HG03521 (cell line): ENCODE measurements at regions not wholly inside any gene's neighbourhood (a gene's known extent, or its start where the extent isn't known, plus 50 kb on each side); places are given as distances from the start of the nearest gene placed in this dataset.
"Not testable (repeated sequence)": the region's sequence is repeated elsewhere in the genome, so short reads cannot be mapped to it uniquely, and the experiment has no call there.

ENCODE experiments used
- ATAC-seq: cut with Tn5 transposase; IDR thresholded peaks from one replicate; pipeline ENCODE4 v1.9.1; 2021; ENCODE audit warnings: mild to moderate bottlenecking, moderate library complexity; ENCODE audit not compliant: unreplicated experiment

DNA sequence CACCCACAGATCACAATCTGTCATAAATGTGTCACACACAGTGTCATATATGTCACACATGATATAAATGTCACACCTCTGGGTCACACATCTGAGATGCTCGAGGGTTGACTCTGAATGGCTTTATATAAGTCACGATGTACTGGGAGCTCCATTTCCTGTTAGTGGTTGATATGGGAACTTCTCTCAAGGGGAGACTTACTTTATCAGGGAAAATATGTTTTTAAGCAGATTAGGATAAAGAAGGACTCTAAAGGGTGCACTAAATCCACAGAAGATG is 83.9 kb upstream of the MEF2A start:
- no peak for ATAC-seq

DNA sequence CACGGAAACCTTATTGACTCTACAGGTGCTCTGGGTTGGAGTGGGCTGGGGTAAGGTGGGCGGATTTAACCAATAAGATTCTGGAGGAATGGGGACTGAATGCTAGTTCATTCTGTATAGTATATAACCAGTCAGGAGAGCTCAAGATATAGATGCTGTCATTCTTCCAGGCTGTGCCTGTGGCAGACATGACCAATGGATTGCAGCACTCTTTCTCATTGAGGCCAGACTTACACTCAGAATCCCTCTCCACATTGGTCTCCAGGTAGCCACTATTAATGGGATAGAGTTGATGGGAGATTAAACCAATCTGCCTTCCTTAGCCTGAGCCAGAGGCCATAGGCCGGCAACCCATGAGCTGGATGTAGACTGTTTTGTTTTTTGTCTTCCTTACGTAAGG is 82.8 kb upstream of the MEF2A start:
- no peak for ATAC-seq

DNA sequence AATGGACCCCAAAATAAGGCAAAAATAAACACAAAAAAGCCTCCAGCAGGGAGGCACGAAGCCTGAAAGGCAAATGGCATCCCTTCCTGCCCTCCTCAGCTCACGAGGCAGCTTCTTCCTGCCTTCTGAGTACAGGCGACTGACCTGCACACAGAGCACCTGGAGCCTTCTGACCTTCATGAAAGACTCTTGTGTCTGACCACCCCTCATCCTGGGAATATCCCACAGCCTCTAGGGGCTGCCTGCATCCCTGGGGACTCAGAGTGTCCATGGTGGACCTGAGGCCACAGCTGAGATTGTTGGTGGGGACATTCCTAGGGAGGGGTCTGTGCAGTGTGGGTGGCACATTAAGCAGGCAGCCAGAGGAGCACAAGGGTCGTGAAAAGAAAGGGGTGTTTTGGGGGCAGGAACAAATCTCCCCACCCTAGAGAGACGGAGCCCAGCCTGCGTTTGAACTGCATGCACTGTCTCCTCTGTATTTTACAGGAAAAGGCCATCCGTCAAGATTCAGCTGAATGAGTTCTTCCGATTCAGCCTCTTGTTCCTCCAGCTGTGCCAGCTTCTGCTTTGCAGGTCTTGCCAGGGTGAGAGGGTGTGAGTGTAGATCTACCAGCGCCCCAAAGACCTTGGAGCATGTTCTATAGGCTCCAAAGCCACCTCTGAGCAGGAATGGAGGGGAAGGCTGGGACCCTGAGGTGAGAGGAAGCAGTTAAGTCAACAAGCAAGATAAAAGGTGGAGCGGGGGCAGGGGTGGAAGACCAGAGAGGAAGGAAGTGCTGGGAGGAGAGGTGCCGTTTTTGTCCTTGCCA is 80.4 kb upstream of the MEF2A start:
- ATAC-seq = no peak

DNA sequence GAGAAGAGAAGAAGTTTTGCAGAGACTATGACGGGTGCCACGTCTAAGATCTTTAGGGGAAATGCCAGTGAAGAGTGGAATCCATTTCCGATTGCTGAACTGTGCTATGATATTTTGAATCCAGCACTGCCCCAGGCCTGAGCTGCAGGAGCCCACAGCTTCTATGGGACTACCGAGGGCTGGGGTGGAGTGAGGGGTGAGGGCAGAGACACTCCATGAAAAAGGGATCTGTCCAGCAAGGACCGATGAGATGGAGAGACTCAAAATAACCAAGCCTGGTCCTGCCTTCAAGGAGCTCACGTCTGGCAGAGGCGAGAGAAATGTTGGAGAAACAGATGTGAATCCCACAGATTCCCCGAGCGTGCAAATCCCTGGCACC is 79.8 kb upstream of the MEF2A start:
- ATAC-seq = no peak

DNA sequence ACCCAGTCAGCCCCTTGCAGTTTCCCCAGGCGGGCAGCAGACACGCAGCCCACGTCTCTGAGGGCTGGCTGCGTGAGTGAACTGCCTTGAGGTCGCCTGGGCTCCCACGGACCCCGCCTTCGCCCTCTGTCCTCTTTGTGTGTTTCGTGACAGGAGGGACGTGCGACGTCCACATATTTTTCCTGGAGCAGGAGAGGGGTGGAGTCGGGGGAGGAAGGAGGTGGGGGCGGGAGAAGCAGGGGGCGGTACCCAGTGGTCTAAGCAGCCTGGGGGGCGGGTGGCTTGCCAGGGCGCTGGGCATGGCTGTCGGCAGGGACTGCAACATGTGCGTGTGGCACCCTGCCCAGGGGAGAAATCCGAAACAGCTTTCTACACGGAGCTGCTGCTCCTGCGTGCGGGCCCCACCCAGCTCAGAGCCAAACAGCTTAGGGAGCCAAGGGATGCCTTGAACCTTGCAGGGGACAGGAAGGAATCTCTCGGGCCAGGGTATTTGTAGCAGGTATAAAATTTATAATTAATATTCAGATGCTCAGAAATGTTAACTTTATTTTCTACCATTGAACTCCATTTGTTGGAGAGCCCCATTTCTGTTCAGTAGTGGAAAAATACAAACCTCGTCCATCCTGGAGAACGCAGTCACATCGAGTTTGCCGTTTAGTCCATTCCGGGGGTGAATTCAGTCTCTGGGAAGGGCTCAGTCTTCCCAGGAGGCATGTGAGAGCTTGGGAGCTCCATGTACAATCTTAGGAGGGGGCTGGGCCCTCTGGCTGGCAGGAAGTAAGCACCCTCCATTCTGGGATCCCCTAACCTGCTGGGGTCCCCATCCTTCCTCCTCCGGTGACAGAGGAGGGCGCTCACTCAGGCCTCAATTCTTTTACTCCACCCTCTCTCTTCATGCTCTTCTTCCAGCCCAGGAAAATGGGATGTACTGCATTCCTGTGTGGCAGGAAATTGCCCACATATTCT is 79.1 kb upstream of the MEF2A start:
- ATAC-seq = no peak

DNA sequence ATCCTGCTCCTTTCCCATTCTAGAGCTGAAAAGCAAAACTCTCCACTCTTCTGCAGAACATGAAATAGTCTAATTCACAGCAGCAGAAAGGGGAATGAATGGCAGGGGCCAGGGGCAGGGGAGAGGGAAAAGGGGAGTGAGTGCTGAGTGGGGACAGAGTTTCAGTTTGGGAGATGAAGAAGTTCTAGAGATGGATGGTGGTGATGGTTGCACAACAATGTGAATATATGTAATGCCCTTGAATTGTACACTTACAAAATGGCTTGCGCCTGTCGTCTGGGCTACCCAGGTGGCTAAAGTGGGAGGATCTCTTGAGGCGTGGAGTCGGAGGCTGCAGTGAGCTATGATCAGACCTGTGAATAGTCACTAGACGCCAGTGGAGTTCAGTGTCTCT is 78.5 kb upstream of the MEF2A start:
- no peak for ATAC-seq

DNA sequence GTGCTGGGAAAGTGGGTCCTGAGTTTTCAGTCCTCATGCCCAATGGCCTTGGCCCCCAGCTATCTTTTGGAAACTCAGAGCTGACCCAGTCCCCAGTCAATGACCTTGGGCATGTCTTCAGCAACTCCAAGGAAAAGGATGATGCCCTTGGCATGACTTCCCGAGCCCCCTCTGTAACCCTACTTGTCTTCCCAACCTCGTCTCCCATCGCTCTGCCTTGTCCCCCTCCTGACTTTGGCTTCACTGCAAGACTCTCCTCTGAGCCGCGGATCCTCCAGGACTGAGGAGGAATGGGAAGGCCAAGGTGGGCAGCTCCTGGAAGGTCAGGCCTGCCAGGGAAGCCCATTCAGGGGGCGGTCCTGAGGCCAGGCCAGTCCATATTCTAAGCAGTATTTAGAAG is 73.5 kb upstream of the MEF2A start:
- ATAC-seq = no peak

DNA sequence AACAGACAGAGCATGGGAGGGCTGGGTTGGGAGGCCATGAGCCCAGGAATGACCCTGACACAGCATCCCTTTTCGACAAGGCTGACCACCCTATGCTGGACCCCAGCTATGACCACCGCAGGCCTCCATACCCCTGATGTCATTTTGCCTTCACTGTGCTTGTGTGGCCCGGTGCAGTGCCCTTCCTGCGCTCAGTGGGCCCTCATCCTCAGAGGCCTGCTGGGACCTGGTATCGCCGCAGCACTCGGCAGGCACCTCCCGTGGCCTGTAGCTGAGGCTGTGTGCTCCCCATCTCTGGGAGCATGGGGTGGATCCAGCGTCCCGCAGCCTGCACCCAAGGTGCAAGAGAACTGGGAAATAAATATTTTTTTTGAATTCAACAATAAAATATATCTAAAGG is 73.1 kb upstream of the MEF2A start:
- no peak for ATAC-seq

DNA sequence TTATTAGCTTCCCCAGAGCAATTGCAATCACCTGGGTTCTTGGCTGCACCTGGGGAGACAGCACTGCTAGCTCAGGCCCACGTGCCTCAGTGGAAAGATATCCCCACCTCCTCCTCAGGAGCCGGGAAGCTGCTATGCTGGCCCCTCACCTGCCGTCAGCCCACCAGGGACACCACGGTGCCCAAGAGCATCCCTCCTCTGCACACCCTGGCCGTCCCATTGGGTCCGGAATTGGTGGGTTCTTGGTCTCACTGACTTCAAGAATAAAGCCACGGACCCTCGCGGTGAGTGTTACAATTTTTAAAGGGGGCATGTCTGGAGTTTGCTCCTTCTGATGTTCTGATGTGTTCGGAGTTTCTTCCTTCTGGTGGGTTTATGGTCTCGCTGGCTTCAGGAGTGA is 72.3 kb upstream of the MEF2A start:
- ATAC-seq = no peak

DNA sequence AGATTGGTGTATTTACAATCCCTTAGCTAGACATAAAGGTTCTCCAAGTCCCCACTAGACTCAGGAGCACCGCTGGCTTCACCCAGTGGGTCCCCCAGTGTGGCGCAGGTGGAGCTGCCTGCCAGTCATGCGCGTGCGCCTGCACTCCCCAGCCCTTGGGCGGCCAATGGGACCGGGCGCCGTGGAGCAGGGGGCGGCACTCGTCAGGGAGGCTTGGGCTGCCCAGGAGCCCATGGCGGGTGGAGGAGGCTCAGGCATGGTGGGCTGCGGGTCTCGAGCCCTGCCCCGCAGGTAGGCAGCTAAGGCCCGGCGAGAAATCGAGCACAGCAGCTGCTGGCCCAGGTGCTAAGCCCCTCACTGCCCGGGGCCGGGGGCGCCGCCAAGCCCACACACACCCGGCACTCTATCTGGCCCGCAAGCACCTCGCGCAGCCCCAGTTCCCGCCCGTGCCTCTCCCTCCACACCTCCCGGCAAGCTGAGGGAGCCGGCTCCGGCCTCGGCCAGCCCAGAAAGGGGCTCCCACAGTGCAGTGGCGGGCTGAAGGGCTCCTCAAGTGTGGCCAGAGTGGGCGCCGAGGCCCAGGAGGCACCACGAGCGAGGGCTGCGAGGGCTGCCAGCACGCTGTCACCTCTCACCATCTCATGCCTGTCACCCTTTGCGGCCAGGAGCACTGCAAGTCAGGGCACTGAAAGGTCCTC is 71.1 kb upstream of the MEF2A start:
- not testable (repeated sequence) for ATAC-seq

DNA sequence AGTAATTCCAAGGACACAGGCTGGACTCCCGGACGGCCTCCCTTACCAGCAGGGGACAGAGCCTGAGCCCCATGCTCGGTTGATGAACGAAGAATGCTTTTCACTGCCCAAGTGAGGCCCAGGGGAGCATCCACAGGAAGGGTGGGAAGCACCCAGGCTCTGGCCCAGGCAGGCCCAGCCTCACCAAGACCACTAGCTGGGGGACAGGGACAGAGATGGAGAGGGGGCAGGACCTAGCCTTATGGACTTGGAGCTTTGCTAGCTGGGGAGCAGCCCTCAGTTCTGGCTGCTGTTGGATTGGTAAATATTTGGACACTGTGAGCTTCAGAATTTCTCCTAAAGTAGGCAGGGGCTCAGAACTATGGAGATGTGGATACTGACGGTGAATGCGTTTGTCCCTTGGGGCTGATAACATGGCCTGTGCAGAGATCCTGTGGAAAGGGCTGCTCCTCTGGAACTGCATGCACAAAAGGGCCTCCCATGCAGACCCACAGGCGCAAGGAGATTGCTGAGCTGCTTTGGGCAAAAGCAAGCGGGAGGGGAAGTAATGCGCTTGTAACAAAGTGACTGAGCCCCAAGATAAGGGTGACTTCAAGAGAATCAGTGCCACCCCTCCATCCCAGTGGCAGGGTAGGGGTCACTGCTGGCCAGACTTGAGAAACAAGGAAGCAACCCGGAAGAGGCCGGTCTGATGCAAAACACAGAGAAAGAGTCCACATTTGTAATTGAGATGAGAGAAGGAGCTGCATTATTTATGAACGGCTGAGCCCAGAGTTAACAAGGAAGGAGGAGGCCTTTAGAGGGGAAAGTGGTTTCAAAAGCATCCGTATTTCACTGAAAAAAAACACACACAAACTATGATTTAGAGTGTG is 70.1 kb upstream of the MEF2A start:
- ATAC-seq = no peak

DNA sequence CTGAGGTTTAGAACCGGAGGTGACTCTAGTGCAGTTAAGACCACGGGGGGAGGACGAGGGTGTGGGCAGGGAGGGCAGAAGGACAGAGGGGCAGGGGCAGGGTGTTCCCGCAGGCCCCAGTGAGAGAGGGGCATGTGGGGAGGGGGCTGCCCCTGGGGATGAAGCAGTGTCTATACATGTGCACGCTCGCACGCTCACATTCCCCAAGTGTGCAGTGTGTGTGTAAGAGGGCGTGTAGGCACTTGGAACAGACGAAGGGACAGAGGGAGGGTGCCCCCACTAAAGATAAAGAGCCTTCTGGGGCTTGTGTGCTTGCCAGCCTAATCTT is 69.5 kb upstream of the MEF2A start:
- ATAC-seq = no peak

DNA sequence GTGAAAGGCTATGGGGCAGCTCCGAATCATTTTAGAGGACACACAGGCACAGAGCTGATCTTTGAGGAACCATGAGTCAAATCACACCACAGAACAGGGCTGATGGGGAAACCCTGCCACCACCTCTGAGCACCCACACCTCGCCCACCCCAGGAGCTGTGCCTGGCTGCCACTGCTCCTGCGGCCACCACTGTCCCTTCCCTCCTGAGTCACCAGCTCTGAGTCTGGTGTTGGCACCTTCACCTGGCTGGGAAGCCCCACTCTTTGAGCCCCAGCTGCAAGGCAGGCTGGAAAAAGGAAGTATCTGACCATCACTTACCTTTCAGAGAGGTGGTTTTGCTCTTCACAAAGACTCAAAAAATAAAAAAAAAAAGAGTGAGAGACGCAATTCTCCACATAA is 63.6 kb upstream of the MEF2A start:
- peak; percentile 44 for ATAC-seq

DNA sequence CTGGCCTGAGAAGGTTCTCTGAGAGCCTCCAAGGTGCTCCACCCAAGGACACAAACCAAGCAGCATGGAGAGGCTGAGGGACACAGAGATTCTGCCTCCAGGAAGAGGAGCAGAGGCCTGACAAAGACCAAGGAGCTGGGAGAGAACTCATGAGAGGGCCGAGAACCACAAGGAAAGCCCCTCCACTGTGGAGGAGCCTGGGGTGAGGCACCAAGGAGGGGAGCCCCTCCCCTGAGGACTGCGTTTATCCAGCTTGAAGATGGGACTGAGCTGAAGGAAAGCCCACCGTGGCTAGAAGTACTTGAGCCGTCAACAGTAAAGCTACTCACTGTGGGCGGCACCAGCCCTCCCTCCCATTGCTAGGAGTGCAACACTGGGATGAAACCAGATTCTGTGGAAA is 63.1 kb upstream of the MEF2A start:
- peak; percentile 6 for ATAC-seq

DNA sequence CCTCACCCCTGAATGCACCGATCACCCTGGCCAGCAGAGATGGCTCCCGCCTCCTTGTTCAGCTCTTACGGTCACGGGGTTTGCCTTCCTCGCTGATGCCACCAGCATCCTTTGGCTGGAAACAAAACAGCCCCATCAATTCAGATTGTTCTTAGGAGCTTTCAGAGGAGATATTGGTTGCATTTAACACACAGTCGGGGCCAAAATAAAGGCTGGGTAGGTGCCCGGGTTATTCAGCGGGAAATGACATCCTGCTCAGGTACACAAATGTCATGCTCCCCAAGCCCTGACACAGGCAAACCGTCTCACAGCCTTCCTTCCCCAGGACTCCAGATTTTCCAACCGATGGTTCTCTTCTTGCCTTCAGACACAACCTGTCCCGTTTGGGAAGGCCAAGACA is 62.4 kb upstream of the MEF2A start:
- ATAC-seq = no peak

DNA sequence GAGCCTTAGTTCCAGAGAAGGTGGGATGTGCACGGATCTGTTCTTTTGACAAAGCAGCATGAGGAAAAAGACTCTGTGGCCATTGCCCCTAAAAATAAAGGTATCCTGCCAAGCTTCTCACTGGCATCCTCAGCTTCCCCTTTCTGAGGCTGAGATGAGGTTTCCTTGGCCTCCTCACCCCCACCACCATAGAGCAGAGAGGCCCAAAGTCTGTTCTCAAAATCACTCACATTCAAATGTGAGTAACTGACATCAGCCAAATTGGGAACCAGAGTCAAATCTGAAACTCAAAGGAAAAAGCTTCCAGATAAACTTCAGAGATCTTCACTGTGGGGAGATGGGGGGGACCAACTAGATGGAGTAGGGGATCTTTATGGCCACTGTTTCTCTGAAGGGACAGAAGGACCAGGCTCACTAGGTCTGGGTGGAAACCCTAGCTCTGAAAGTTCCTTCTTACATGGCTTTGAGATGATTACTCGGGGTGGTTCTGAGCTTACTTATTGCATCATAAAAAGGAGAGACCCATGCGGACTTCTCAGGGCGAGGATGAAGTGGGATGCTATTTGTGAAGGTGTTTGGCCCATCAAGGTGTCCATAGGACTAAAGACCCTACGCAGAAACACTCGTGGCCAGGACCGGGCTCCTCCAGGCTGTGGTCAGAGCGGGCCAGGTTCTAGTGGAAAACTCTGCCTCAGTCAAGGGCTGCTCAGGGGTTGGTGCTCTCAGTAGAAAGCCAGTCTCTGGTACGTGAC is 61.5 kb upstream of the MEF2A start:
- no peak for ATAC-seq

DNA sequence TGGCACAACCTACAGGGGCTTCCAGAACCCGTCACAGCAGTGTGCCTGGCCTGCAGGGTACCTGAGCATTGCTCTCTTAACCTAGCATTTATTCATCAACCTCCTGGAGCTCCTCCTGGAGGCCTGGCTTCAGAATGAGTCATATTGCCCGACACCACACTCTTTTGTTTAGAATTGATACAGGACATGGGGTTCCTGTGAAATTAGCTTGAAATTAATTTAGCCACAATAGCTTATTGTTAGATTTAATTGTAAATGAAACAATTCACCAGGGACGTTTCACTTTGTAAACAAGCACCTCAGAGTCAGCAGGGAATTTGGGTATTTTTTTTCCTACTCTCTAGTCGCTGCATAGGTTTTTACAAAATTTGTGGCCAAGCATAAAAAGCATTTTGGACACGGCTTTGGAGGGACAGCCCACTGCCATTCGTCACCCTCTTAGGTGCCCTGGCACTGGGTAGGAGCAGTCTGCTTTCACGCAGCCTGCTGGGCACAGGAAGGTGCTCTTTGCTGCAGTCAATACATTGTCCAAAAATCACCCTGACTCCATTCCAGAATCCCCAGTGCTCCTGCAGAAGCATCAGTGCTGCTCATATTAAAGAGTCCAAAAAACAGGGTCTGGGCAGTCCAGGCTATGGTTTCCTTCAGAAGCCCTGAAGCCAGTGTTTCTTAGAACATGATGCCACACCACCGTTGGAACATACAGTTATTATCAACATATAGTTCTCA is 60.8 kb upstream of the MEF2A start:
- ATAC-seq = no peak

DNA sequence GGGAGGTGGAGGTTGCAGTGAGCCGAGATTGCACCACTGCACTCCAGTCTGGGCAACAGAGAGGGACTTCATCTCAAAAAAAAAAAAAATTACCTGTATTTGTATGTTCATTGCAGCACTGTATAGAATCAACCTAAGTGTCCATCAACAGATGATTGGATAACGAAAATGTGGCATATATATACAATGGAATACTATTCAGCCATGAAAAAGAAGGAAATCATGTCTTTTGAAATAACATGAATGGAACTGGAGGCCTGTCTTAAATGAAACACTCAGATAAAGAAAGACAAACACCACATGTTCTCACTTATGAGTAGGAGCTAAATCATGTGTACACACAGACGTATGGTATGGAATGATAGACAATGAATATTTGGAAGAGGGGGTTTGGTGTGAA is 59.4 kb upstream of the MEF2A start:
- ATAC-seq = no peak

DNA sequence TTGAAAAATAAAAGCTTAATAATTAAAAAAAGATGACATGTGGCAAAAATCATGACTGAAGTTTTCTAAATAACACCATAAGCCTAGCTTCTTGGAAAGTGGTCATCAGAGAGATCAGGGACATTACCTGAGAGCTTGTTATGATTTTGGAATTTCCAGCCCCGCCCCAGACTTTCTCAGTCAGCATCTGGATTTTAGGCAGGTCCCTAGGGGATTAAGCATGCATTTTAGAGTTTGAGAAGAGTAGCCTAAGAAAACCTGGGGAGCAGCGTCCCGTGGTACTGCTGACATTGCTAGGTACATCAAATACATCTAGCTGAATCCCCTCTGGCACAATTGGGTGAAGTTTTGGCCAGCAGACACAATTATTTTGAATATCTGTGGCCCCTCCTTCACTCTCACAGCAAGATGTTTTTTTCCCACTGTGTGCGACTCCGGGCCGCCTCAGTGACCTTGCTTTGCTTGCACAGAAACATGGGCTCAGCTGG is 58.7 kb upstream of the MEF2A start:
- ATAC-seq = no peak
